HEK293 (cell line): ENCODE measurements at regions not wholly inside any gene's neighbourhood (a gene's known extent, or its start where the extent isn't known, plus 50 kb on each side); places are given as distances from the start of the nearest gene placed in this dataset.
"Not testable (repeated sequence)": the region's sequence is repeated elsewhere in the genome, so short reads cannot be mapped to it uniquely, and the experiment has no call there.

Experiments
- ZNF274 ChIP-seq, 2 experiments: fragments of 200-500 bp in 1 of 2; fragments of 450-650 bp in 1 of 2; sonication (Bioruptor generic) in 1 of 2; formaldehyde crosslinking in 1 of 2; IDR thresholded peaks; 2 replicates each; pipeline versions ENCODE4 v1.5.1 to v1.6.1; 2014 to 2016; ENCODE audit warnings: borderline replicate concordance in 1 of 2, inconsistent platforms in 1 of 2, low read length in 1 of 2, missing biosample characterization in 1 of 2, missing genetic modification characterization in 1 of 2
- TF ChIP-seq, protein P1 (sequence below): fragments of 450-650 bp; formaldehyde crosslinking; IDR thresholded peaks from 2 replicates; pipeline ENCODE4 v1.5.1; 2016; ENCODE audit warnings: missing biosample characterization, missing genetic modification characterization
- TF ChIP-seq, protein P2 (sequence below): fragments of 450-650 bp; formaldehyde crosslinking; IDR thresholded peaks from 2 replicates; pipeline ENCODE4 v1.5.1; 2017; ENCODE audit warnings: missing biosample characterization, missing genetic modification characterization
- TF ChIP-seq, protein P3 (sequence below): fragments of 450-650 bp; formaldehyde crosslinking; IDR thresholded peaks from 2 replicates; pipeline ENCODE4 v1.5.1; 2016; ENCODE audit warnings: missing biosample characterization, missing genetic modification characterization

DNA sequence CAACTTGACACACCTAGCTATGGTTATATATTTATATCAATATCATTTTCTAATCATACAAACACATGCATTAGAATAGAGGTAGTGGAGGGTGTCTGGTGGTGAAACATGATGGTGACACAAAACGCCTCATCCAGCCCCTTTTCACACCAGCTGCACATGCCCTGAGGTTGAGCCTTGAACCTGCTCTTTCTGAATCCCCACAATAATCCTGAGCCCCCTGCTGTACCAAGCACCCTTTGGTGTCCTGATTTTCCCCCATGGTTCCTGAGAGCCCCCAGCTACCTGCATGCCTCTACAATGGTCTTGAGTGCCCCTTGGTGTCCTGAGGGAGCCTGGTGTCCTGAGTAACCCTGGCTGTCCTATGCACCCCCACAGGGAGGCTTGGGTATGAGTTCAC lies 840.6 kb downstream of the TMEM121 start:
- TF ChIP-seq, protein P1, sequence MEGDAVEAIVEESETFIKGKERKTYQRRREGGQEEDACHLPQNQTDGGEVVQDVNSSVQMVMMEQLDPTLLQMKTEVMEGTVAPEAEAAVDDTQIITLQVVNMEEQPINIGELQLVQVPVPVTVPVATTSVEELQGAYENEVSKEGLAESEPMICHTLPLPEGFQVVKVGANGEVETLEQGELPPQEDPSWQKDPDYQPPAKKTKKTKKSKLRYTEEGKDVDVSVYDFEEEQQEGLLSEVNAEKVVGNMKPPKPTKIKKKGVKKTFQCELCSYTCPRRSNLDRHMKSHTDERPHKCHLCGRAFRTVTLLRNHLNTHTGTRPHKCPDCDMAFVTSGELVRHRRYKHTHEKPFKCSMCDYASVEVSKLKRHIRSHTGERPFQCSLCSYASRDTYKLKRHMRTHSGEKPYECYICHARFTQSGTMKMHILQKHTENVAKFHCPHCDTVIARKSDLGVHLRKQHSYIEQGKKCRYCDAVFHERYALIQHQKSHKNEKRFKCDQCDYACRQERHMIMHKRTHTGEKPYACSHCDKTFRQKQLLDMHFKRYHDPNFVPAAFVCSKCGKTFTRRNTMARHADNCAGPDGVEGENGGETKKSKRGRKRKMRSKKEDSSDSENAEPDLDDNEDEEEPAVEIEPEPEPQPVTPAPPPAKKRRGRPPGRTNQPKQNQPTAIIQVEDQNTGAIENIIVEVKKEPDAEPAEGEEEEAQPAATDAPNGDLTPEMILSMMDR (tag by site-specific recombination): not testable (repeated sequence)
- not testable (repeated sequence) for TF ChIP-seq ZNF274 (IDR thresholded peaks at IDR 0.05; ENCODE audit: low read length); ZNF274 (tag by site-specific recombination; IDR thresholded peaks at IDR 0.05; ENCODE audit: borderline replicate concordance)
- TF ChIP-seq, protein P2, sequence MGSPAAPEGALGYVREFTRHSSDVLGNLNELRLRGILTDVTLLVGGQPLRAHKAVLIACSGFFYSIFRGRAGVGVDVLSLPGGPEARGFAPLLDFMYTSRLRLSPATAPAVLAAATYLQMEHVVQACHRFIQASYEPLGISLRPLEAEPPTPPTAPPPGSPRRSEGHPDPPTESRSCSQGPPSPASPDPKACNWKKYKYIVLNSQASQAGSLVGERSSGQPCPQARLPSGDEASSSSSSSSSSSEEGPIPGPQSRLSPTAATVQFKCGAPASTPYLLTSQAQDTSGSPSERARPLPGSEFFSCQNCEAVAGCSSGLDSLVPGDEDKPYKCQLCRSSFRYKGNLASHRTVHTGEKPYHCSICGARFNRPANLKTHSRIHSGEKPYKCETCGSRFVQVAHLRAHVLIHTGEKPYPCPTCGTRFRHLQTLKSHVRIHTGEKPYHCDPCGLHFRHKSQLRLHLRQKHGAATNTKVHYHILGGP (tag by site-specific recombination): not testable (repeated sequence)
- TF ChIP-seq, protein P3, sequence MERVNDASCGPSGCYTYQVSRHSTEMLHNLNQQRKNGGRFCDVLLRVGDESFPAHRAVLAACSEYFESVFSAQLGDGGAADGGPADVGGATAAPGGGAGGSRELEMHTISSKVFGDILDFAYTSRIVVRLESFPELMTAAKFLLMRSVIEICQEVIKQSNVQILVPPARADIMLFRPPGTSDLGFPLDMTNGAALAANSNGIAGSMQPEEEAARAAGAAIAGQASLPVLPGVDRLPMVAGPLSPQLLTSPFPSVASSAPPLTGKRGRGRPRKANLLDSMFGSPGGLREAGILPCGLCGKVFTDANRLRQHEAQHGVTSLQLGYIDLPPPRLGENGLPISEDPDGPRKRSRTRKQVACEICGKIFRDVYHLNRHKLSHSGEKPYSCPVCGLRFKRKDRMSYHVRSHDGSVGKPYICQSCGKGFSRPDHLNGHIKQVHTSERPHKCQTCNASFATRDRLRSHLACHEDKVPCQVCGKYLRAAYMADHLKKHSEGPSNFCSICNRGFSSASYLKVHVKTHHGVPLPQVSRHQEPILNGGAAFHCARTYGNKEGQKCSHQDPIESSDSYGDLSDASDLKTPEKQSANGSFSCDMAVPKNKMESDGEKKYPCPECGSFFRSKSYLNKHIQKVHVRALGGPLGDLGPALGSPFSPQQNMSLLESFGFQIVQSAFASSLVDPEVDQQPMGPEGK (tag by site-specific recombination): not testable (repeated sequence)
